H9 (cell line): ENCODE measurements at regions not wholly inside any gene's neighbourhood (a gene's known extent, or its start where the extent isn't known, plus 50 kb on each side); places are given as distances from the start of the nearest gene placed in this dataset.

Experiments
- DNase-seq: peaks from one replicate; pipeline ENCODE4 v3.0.0-alpha.2; 2017
- H2AFZ ChIP-seq: one replicate; pipeline ENCODE4 v1.6.1; 2013; ENCODE audit warnings: mild to moderate bottlenecking, low read length, control low read depth, moderate library complexity
- H2AK5ac ChIP-seq: 2 replicates; pipeline ENCODE4 v1.6.1; 2013; ENCODE audit warnings: low read length, control low read depth, mixed read lengths; ENCODE audit not compliant: insufficient read length
- H2BK120ac ChIP-seq: one replicate; pipeline ENCODE4 v1.6.1; 2013; ENCODE audit warnings: low read depth, mild to moderate bottlenecking, low read length, control low read depth, inconsistent platforms; ENCODE audit not compliant: poor library complexity, severe bottlenecking
- H2BK12ac ChIP-seq: 2 replicates; pipeline ENCODE4 v1.6.1; 2013; ENCODE audit warnings: low read length, control low read depth, mixed read lengths, low read depth; ENCODE audit not compliant: insufficient read length
- H2BK15ac ChIP-seq: 2 replicates; pipeline ENCODE4 v1.6.1; 2013; ENCODE audit warnings: low read depth, low read length, control low read depth
- H2BK20ac ChIP-seq: one replicate; pipeline ENCODE4 v1.6.1; 2013; ENCODE audit warnings: low read depth, mild to moderate bottlenecking, low read length, control low read depth, inconsistent platforms; ENCODE audit not compliant: poor library complexity, severe bottlenecking
- H2BK5ac ChIP-seq: 2 replicates; pipeline ENCODE4 v1.6.1; 2013; ENCODE audit warnings: low read length, control low read depth, mixed read lengths; ENCODE audit not compliant: insufficient read length
- H3K14ac ChIP-seq: 2 replicates; pipeline ENCODE4 v1.6.1; 2013; ENCODE audit warnings: low read length, control low read depth; ENCODE audit not compliant: insufficient read depth
- H3K18ac ChIP-seq: 2 replicates; pipeline ENCODE4 v1.6.1; 2013; ENCODE audit warnings: low read depth, mild to moderate bottlenecking, mixed read lengths, low read length, control low read depth; ENCODE audit not compliant: insufficient read length
- H3K23ac ChIP-seq: 2 replicates; pipeline ENCODE4 v1.6.1; 2013; ENCODE audit warnings: low read length, control low read depth, mixed read lengths, low read depth; ENCODE audit not compliant: insufficient read length
- H3K23me2 ChIP-seq: 2 replicates; pipeline ENCODE4 v1.6.1; 2013; ENCODE audit warnings: low read depth, mild to moderate bottlenecking, mixed read lengths, low read length, control low read depth; ENCODE audit not compliant: insufficient read length, poor library complexity, severe bottlenecking
- H3K27ac ChIP-seq: 2 replicates; pipeline ENCODE4 v1.5.1; 2013; ENCODE audit warnings: low read length, control low read depth, mixed read lengths, low read depth; ENCODE audit not compliant: insufficient read length
- H3K27me3 ChIP-seq: 2 replicates; pipeline ENCODE4 v1.6.1; 2013; ENCODE audit warnings: low read length, control low read depth, inconsistent platforms; ENCODE audit not compliant: insufficient read depth
- H3K4ac ChIP-seq: 2 replicates; pipeline ENCODE4 v1.6.1; 2013; ENCODE audit warnings: low read depth, mild to moderate bottlenecking, control low read depth, inconsistent platforms, low read length, moderate library complexity
- H3K4me1 ChIP-seq: 2 replicates; pipeline ENCODE4 v1.6.1; 2013; ENCODE audit warnings: low read length, control low read depth, inconsistent platforms; ENCODE audit not compliant: insufficient read depth
- H3K4me2 ChIP-seq: 2 replicates; pipeline ENCODE4 v1.6.1; 2013; ENCODE audit warnings: low read length, control low read depth, mixed read lengths; ENCODE audit not compliant: insufficient read length, insufficient read depth
- H3K56ac ChIP-seq: 2 replicates; pipeline ENCODE4 v1.6.1; 2013; ENCODE audit warnings: low read depth, mild to moderate bottlenecking, mixed read lengths, low read length, control low read depth; ENCODE audit not compliant: insufficient read length
- H3K79me1 ChIP-seq: 2 replicates; pipeline ENCODE4 v1.6.1; 2013; ENCODE audit warnings: low read depth, mild to moderate bottlenecking, moderate library complexity, low read length, control low read depth, inconsistent platforms; ENCODE audit not compliant: insufficient read depth, poor library complexity, severe bottlenecking
- H3K79me2 ChIP-seq: 2 replicates; pipeline ENCODE4 v1.6.1; 2013; ENCODE audit warnings: low read length, control low read depth, inconsistent platforms; ENCODE audit not compliant: insufficient read depth
- H3K9ac ChIP-seq: 2 replicates; pipeline ENCODE4 v1.6.1; 2013; ENCODE audit warnings: low read length, control low read depth, mixed read lengths; ENCODE audit not compliant: insufficient read length; ENCODE audit errors: extremely low read depth
- H3K9me3 ChIP-seq: one replicate; pipeline ENCODE4 v1.6.1; 2013; ENCODE audit warnings: low read depth, low read length, inconsistent platforms; ENCODE audit not compliant: control insufficient read depth
- H3T11ph ChIP-seq: one replicate; pipeline ENCODE4 v1.6.1; 2013; ENCODE audit warnings: mild to moderate bottlenecking, low read length, control low read depth, inconsistent platforms
- H4K20me1 ChIP-seq: one replicate; pipeline ENCODE4 v1.6.1; 2013; ENCODE audit not compliant: control insufficient read depth, insufficient read length, insufficient read depth
- H4K5ac ChIP-seq: 2 replicates; pipeline ENCODE4 v1.6.1; 2013; ENCODE audit warnings: low read depth, mild to moderate bottlenecking, mixed read lengths, low read length, control low read depth; ENCODE audit not compliant: insufficient read length
- H4K8ac ChIP-seq: replicated peaks from 2 replicates; pipeline ENCODE4 v1.6.1; 2013; ENCODE audit warnings: low read length, control low read depth, mixed read lengths, low read depth; ENCODE audit not compliant: insufficient read length
- H4K91ac ChIP-seq: 2 replicates; pipeline ENCODE4 v1.6.1; 2013; ENCODE audit warnings: low read depth, mild to moderate bottlenecking, moderate library complexity, mixed read lengths, low read length, control low read depth; ENCODE audit not compliant: insufficient read length
- H3K27ac Mint-ChIP-seq, 3 experiments: 2 replicates in 2 of 3; 3 replicates in 1 of 3; pipeline ENCODE4 v1.8.0; 2020 to 2021; ENCODE audit warnings: mixed read lengths in 3 of 3, mild to moderate bottlenecking in 1 of 3, moderate library complexity in 1 of 3
- H3K27me3 Mint-ChIP-seq: 2 replicates; pipeline ENCODE4 v1.8.0; 2021; ENCODE audit warnings: low read depth, mild to moderate bottlenecking, moderate library complexity, mixed read lengths
- H3K36me3 Mint-ChIP-seq, 3 experiments: 2 replicates in 2 of 3; 3 replicates in 1 of 3; pipeline ENCODE4 v1.8.0; 2020 to 2021; ENCODE audit warnings: low read depth in 3 of 3, mixed read lengths in 3 of 3; ENCODE audit not compliant: insufficient read depth in 1 of 3
- H3K4me1 Mint-ChIP-seq, 2 experiments: 2 replicates each; pipeline ENCODE4 v1.8.0; 2020; ENCODE audit warnings: mixed read lengths in 2 of 2
- H3K4me3 Mint-ChIP-seq, 2 experiments: 2 replicates in 1 of 2; 3 replicates in 1 of 2; pipeline ENCODE4 v1.8.0; 2020 to 2021; ENCODE audit warnings: mild to moderate bottlenecking in 2 of 2, mixed read lengths in 2 of 2, moderate library complexity in 1 of 2
- H3K9me3 Mint-ChIP-seq, 2 experiments: 2 replicates in 1 of 2; 3 replicates in 1 of 2; pipeline ENCODE4 v1.8.0; 2020; ENCODE audit warnings: mild to moderate bottlenecking in 2 of 2, mixed read lengths in 2 of 2, moderate library complexity in 1 of 2
- CTCF ChIP-seq: fragments of 200-600 bp; sonication (generic); conservative IDR thresholded peaks from 3 replicates; pipeline ENCODE4 v1.8.0; 2021; ENCODE audit warnings: antibody characterized with exemption, mild to moderate bottlenecking
- WGBS: extraction: QIAGEN DNeasy Blood & Tissue Kit; methylation state at CpG from one replicate; pipeline ENCODE4 v1.1.7; 2013; ENCODE audit warnings: missing lambda C conversion rate, low lambda C conversion rate, mixed read lengths; ENCODE audit not compliant: insufficient read length; ENCODE audit errors: extremely low coverage; 5-methylcytosine and 5-hydroxymethylcytosine counted together

DNA sequence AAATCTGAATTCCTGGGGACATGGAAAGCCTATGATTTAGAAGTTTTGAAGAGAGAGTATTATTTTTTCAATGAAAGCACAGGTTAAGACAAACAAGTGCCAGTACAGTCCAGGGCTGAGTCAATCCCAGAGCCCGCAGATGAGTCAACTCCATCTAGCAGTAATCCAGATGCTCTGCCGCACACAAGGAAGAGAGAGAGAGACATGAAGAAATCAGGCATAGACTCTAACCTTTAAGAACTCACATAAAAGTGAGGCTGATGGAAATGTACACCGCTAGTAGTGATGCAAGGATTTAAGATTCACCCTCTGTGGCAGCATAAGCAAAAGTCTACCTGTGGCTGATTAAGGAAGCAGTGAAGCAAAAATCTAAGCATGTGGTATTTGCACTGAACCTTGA, 651.5 kb downstream of the TNS3 start:
- Histone ChIP-seq H3K9me3 (no peaks in the 10 kb centered on the region), H2AK5ac (no peak overlapping the region), H3K23ac (no peak overlapping the region), H3K9ac (no peak overlapping the region), H2BK120ac (no peak overlapping the region), H3K27me3 (no peaks in the 10 kb centered on the region), H4K20me1 (no peaks in the 10 kb centered on the region), H2BK12ac (no peak overlapping the region), H2BK20ac (no peak overlapping the region), H3K79me1 (no peaks in the 10 kb centered on the region), H4K91ac (no peak overlapping the region), H3K4me2 (no peak overlapping the region), H3T11ph (no peak overlapping the region), H3K27ac (no peak overlapping the region), H4K5ac (no peak overlapping the region), H3K79me2 (no peaks in the 10 kb centered on the region), H3K14ac (no peak overlapping the region), H2AFZ (no peak overlapping the region), H3K18ac (no peak overlapping the region), H4K8ac (no peak overlapping the region), H3K23me2 (no peaks in the 10 kb centered on the region), H3K56ac (no peak overlapping the region), H3K4ac (no peak overlapping the region), H2BK15ac (no peak overlapping the region), H3K4me1 (no peaks in the 10 kb centered on the region), H2BK5ac (no peak overlapping the region)
- peaks cover 0 to 3% (median 2%) of the 10 kb centered on the region in 3 experiments; a peak in 3 of 7 replicates for H3K36me3 Mint-ChIP-seq
- no peak overlapping the region for H3K4me3 Mint-ChIP-seq
- no CpG with 5 or more reads among the region's 3 CpGs for WGBS
- DNase-seq: no peak
- no peak overlapping the region for H3K27ac Mint-ChIP-seq
- no peaks in the 10 kb centered on the region for H3K27me3 Mint-ChIP-seq
- H3K4me1 Mint-ChIP-seq: no peaks in the 10 kb centered on the region
- peaks cover 3 to 5% of the 10 kb centered on the region in 2 experiments; a peak in 4 of 5 replicates for H3K9me3 Mint-ChIP-seq
- no peak for TF ChIP-seq CTCF
